ENCODE measurements at regions not wholly inside any gene's neighbourhood (a gene's known extent, or its start where the extent isn't known, plus 50 kb on each side); places are given as distances from the start of the nearest gene placed in this dataset.

GRCh38 chr3:30358871-30359270 lies 247.5 kb upstream of the TGFBR2 start:
- Histone ChIP-seq H3K9ac (ENCODE audit: low read length) (no peak overlapping the region), H3K36me3 (ENCODE audit: insufficient read depth, low read length) (no peaks in the 10 kb centered on the region), H3K9me3 (ENCODE audit: low read length) (no peaks in the 10 kb centered on the region), H3K27ac (ENCODE audit: low read length) (no peak overlapping the region), H3K27me3 (ENCODE audit: insufficient read depth, low read depth, low read length) (no peaks in the 10 kb centered on the region), H3K4me2 (ENCODE audit: low read length) (no peak overlapping the region), H3K79me2 (replicated peaks; ENCODE audit: insufficient read depth, low read length) (no peaks in the 10 kb centered on the region), H3K4me3 (ENCODE audit: low read length) (no peak overlapping the region), H2AFZ (ENCODE audit: low read depth, low read length) (no peak overlapping the region), H4K20me1 (ENCODE audit: insufficient read depth) (no peaks in the 10 kb centered on the region), H3K9me2 (ENCODE audit: insufficient read depth, low read length) (no peaks in the 10 kb centered on the region), H3F3A (ENCODE audit: insufficient read depth, low read length, poor library complexity, severe bottlenecking) (no peaks in the 10 kb centered on the region)
- TF ChIP-seq SMC3 (conservative IDR thresholded peaks at IDR 0.05; ENCODE audit: poor library complexity) (no peak), TAF1 (IDR thresholded peaks at IDR 0.05; ENCODE audit: low read depth) (no peak), EP300 (conservative IDR thresholded peaks at IDR 0.05; ENCODE audit: poor library complexity, severe bottlenecking) (no peak), MXI1 (conservative IDR thresholded peaks at IDR 0.05; ENCODE audit: poor library complexity, severe bottlenecking) (no peak), EZH2 (IDR thresholded peaks at IDR 0.05; ENCODE audit: borderline replicate concordance, insufficient read depth, low read length, poor library complexity, severe bottlenecking) (no peak), CTCF (IDR thresholded peaks at IDR 0.05; ENCODE audit: poor library complexity, severe bottlenecking) (no peak), RAD21 (conservative IDR thresholded peaks at IDR 0.05) (no peak), POLR2AphosphoS5 (IDR thresholded peaks at IDR 0.05) (no peak)
- TF ChIP-seq, protein P1, sequence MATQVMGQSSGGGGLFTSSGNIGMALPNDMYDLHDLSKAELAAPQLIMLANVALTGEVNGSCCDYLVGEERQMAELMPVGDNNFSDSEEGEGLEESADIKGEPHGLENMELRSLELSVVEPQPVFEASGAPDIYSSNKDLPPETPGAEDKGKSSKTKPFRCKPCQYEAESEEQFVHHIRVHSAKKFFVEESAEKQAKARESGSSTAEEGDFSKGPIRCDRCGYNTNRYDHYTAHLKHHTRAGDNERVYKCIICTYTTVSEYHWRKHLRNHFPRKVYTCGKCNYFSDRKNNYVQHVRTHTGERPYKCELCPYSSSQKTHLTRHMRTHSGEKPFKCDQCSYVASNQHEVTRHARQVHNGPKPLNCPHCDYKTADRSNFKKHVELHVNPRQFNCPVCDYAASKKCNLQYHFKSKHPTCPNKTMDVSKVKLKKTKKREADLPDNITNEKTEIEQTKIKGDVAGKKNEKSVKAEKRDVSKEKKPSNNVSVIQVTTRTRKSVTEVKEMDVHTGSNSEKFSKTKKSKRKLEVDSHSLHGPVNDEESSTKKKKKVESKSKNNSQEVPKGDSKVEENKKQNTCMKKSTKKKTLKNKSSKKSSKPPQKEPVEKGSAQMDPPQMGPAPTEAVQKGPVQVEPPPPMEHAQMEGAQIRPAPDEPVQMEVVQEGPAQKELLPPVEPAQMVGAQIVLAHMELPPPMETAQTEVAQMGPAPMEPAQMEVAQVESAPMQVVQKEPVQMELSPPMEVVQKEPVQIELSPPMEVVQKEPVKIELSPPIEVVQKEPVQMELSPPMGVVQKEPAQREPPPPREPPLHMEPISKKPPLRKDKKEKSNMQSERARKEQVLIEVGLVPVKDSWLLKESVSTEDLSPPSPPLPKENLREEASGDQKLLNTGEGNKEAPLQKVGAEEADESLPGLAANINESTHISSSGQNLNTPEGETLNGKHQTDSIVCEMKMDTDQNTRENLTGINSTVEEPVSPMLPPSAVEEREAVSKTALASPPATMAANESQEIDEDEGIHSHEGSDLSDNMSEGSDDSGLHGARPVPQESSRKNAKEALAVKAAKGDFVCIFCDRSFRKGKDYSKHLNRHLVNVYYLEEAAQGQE (IDR thresholded peaks at IDR 0.05; ENCODE audit: borderline replicate concordance), result no peak

DNA sequence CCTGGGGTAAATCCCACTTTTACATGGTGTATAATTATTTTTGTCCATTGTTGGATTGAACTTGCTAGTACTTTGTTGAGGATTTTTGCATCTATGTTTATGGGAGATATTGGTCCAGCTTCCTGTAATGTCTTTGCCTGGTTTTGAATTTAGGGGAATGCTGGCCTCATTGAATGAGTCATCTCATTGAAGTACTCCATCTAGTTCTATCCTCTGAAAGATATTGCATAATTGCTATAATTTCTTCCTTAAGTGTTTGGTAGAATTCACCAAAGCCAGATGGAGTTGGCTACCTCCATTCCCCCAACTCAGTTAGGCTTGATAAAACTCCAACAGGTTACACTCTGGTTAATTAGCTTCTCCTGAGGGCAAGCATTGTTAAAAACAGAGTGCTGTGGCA lies 237.4 kb upstream of the TGFBR2 start:
- TF ChIP-seq EP300 (conservative IDR thresholded peaks at IDR 0.05; ENCODE audit: poor library complexity, severe bottlenecking) (no peak), RAD21 (conservative IDR thresholded peaks at IDR 0.05) (no peak), EZH2 (IDR thresholded peaks at IDR 0.05; ENCODE audit: borderline replicate concordance, insufficient read depth, low read length, poor library complexity, severe bottlenecking) (no peak), SMC3 (conservative IDR thresholded peaks at IDR 0.05; ENCODE audit: poor library complexity) (no peak), MXI1 (conservative IDR thresholded peaks at IDR 0.05; ENCODE audit: poor library complexity, severe bottlenecking) (no peak), TAF1 (IDR thresholded peaks at IDR 0.05; ENCODE audit: low read depth) (no peak), CTCF (IDR thresholded peaks at IDR 0.05; ENCODE audit: poor library complexity, severe bottlenecking) (no peak)
- H3K4me2 ChIP-seq (ENCODE audit: low read length), result no peak overlapping the region
- H3K79me2 ChIP-seq (replicated peaks; ENCODE audit: insufficient read depth, low read length), result no peaks in the 10 kb centered on the region
- H3F3A ChIP-seq (ENCODE audit: insufficient read depth, low read length, poor library complexity, severe bottlenecking), result no peaks in the 10 kb centered on the region
- H3K9me2 ChIP-seq (ENCODE audit: insufficient read depth, low read length), result no peaks in the 10 kb centered on the region
- H3K9ac ChIP-seq (ENCODE audit: low read length), result no peak overlapping the region
- no peaks in the 10 kb centered on the region for H3K9me3 ChIP-seq (ENCODE audit: low read length)
- no peak overlapping the region for H3K4me3 ChIP-seq (ENCODE audit: low read length)
- H4K20me1 ChIP-seq (ENCODE audit: insufficient read depth), result no peaks in the 10 kb centered on the region
- H3K27me3 ChIP-seq (ENCODE audit: insufficient read depth, low read depth, low read length), result no peaks in the 10 kb centered on the region
- no peak overlapping the region for H3K27ac ChIP-seq (ENCODE audit: low read length)
- no peak overlapping the region for H2AFZ ChIP-seq (ENCODE audit: low read depth, low read length)
- H3K36me3 ChIP-seq (ENCODE audit: insufficient read depth, low read length), result no peaks in the 10 kb centered on the region

Measured in neural cell (in vitro differentiated cells).